ENCODE measurements at regions not wholly inside any gene's neighbourhood (a gene's known extent, or its start where the extent isn't known, plus 50 kb on each side); places are given as distances from the start of the nearest gene placed in this dataset.

DNA sequence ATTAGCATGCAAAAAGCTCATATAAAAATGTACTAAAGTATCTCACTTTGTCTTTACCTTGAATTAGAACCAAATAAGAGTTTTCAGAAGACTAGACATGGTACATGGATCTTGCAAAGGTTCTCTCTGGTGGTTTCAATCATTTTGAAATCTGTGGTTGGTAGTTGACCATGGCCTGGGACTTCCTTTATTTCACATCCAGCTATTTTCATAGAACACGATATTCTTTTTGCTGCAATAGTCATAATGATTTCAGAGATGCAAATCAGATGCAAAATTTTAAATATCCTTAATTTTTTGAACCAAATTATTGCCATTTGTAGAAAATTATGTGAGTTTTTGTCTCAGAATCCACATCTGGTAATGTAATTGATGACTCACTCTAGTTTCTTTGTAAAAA is 375.1 kb upstream of the ZP4 start:
- Histone ChIP-seq H3K4me2 (ENCODE audit: insufficient read depth, low read length) (no peak overlapping the region), H3K4me1 (ENCODE audit: control insufficient read depth, extremely low read depth, insufficient read depth, low read length) (no peaks in the 10 kb centered on the region), H4K20me1 (replicated peaks; ENCODE audit: control insufficient read depth, extremely low read depth, insufficient read depth, low read length) (no peaks in the 10 kb centered on the region), H2AFZ (ENCODE audit: low read depth, low read length) (no peak overlapping the region), H3K4me3 (replicated peaks in 1 of 3; ENCODE audit: insufficient read depth in 1 of 3, low read depth in 1 of 3, low read length in 3 of 3) (no peak overlapping the region), H3K79me2 (ENCODE audit: control insufficient read depth, insufficient read depth, low read length) (no peaks in the 10 kb centered on the region), H3K9me3 (replicated peaks; ENCODE audit: control insufficient read depth, insufficient read depth, low read length) (peaks cover 2% of the 10 kb centered on the region), H3K36me3 (ENCODE audit: control insufficient read depth in 2 of 2, extremely low read depth in 1 of 2, insufficient read depth in 2 of 2, low read length in 2 of 2) (no peaks in the 10 kb centered on the region), H3K9ac (replicated peaks; ENCODE audit: extremely low read depth, insufficient read depth, low read length) (no peak overlapping the region), H3K27me3 (ENCODE audit: control insufficient read depth in 2 of 2, insufficient read depth in 2 of 2, low read length in 2 of 2) (no peaks in the 10 kb centered on the region), H3K27ac (ENCODE audit: insufficient read depth, low read depth, low read length) (no peak overlapping the region), H3K9me1 (replicated peaks; ENCODE audit: control insufficient read depth, extremely low read depth, insufficient read depth, low read length) (no peaks in the 10 kb centered on the region)
- DNase-seq (ENCODE audit: low read depth, low spot score): no peak
- TF ChIP-seq FOS (IDR thresholded peaks at IDR 0.05; ENCODE audit: borderline replicate concordance, insufficient read depth, low read length) (no peak), MAX (IDR thresholded peaks at IDR 0.05; ENCODE audit: insufficient read depth, insufficient read length) (no peak), JUN (IDR thresholded peaks at IDR 0.05; ENCODE audit: borderline replicate concordance, insufficient read depth, insufficient read length, low read depth) (no peak), MYC (IDR thresholded peaks at IDR 0.05; ENCODE audit: low read depth, low read length) (no peak)
- BruUV-seq (replicated peaks): no TSS peak
- CTCF ChIA-PET: no interaction called here
- intact Hi-C loops (cut with micrococcal nuclease) (no loop called here), dilution Hi-C loops (cut with MboI; ENCODE audit: extremely low pct_ligation_motif_present, low sequenced_read_pairs) (no loop called here)
- POLR2A ChIA-PET: no interaction called here
- FAIRE-seq: no peak

GRCh38 chr1:238264951-238265350 is 374.2 kb upstream of the ZP4 start:
- no peaks in the 10 kb centered on the region for H3K27me3 ChIP-seq (ENCODE audit: control insufficient read depth in 2 of 2, insufficient read depth in 2 of 2, low read length in 2 of 2)
- FAIRE-seq (no peak), DNase-seq (ENCODE audit: low read depth, low spot score) (no peak)
- H3K4me2 ChIP-seq (ENCODE audit: insufficient read depth, low read length): no peak overlapping the region
- CTCF ChIA-PET: no interaction called here
- POLR2A ChIA-PET: no interaction called here
- no peaks in the 10 kb centered on the region for H4K20me1 ChIP-seq (replicated peaks; ENCODE audit: control insufficient read depth, extremely low read depth, insufficient read depth, low read length)
- BruUV-seq (replicated peaks): no TSS peak
- H3K9me3 ChIP-seq (replicated peaks; ENCODE audit: control insufficient read depth, insufficient read depth, low read length): peaks cover 2% of the 10 kb centered on the region
- H2AFZ ChIP-seq (ENCODE audit: low read depth, low read length): no peak overlapping the region
- no peaks in the 10 kb centered on the region for H3K4me1 ChIP-seq (ENCODE audit: control insufficient read depth, extremely low read depth, insufficient read depth, low read length)
- no peaks in the 10 kb centered on the region for H3K79me2 ChIP-seq (ENCODE audit: control insufficient read depth, insufficient read depth, low read length)
- H3K36me3 ChIP-seq (ENCODE audit: control insufficient read depth in 2 of 2, extremely low read depth in 1 of 2, insufficient read depth in 2 of 2, low read length in 2 of 2): no peaks in the 10 kb centered on the region
- TF ChIP-seq MAX (IDR thresholded peaks at IDR 0.05; ENCODE audit: insufficient read depth, insufficient read length) (no peak), MYC (IDR thresholded peaks at IDR 0.05; ENCODE audit: low read depth, low read length) (no peak), JUN (IDR thresholded peaks at IDR 0.05; ENCODE audit: borderline replicate concordance, insufficient read depth, insufficient read length, low read depth) (no peak)
- no peak overlapping the region for H3K9ac ChIP-seq (replicated peaks; ENCODE audit: extremely low read depth, insufficient read depth, low read length)
- H3K9me1 ChIP-seq (replicated peaks; ENCODE audit: control insufficient read depth, extremely low read depth, insufficient read depth, low read length): no peaks in the 10 kb centered on the region
- H3K27ac ChIP-seq (ENCODE audit: insufficient read depth, low read depth, low read length): no peak overlapping the region
- dilution Hi-C loops (cut with MboI; ENCODE audit: extremely low pct_ligation_motif_present, low sequenced_read_pairs): no loop called here
- intact Hi-C loops (cut with micrococcal nuclease): no loop called here
- no peak overlapping the region for H3K4me3 ChIP-seq (replicated peaks in 1 of 3; ENCODE audit: insufficient read depth in 1 of 3, low read depth in 1 of 3, low read length in 3 of 3)

Measured in endothelial cell of umbilical vein (primary cell).